ENCODE measurements at regions not wholly inside any gene's neighbourhood (a gene's known extent, or its start where the extent isn't known, plus 50 kb on each side); places are given as distances from the start of the nearest gene placed in this dataset.

GRCh38 chr22:48616656-48617055, 1211.0 kb downstream of the BRD1 start:
- TF ChIP-seq CTCF (conservative IDR thresholded peaks at IDR 0.05; ENCODE audit: low read depth, low read length) (no peak), RAD21 (IDR thresholded peaks at IDR 0.05; ENCODE audit: low read length) (no peak), POLR2A (IDR thresholded peaks at IDR 0.05; ENCODE audit: low read depth, low read length) (no peak), RCOR1 (IDR thresholded peaks at IDR 0.05; ENCODE audit: insufficient replicate concordance, low read length) (no peak), CEBPB (IDR thresholded peaks at IDR 0.05; ENCODE audit: low read depth, low read length) (no peak), BHLHE40 (IDR thresholded peaks at IDR 0.05; ENCODE audit: low read depth, low read length) (no peak), USF2 (IDR thresholded peaks at IDR 0.05; ENCODE audit: low read depth, low read length) (no peak), RFX5 (IDR thresholded peaks at IDR 0.05; ENCODE audit: low read depth, low read length) (no peak), MXI1 (IDR thresholded peaks at IDR 0.05; ENCODE audit: borderline replicate concordance, low read depth, low read length) (no peak), FOS (IDR thresholded peaks at IDR 0.05; ENCODE audit: low read depth, low read length) (no peak), NFE2L2 (IDR thresholded peaks at IDR 0.05; ENCODE audit: low read depth, low read length) (no peak), ELK1 (IDR thresholded peaks at IDR 0.05; ENCODE audit: borderline replicate concordance, low read depth, low read length) (no peak), MAFK (IDR thresholded peaks at IDR 0.05; ENCODE audit: low read depth, low read length) (no peak)

Data from IMR-90 (cell line).